ENCODE measurements at regions not wholly inside any gene's neighbourhood (a gene's known extent, or its start where the extent isn't known, plus 50 kb on each side); places are given as distances from the start of the nearest gene placed in this dataset.

- TF ChIP-seq CTCF (IDR thresholded peaks at IDR 0.05) (no peak), POLR2A (IDR thresholded peaks at IDR 0.05; ENCODE audit: low read depth) (no peak), POLR2AphosphoS5 (IDR thresholded peaks at IDR 0.05) (no peak), EP300 (IDR thresholded peaks at IDR 0.05) (no peak)
Measured at GRCh38 chr14:86221755-86222154, 691.8 kb downstream of the FLRT2 start.
